GM18868 (cell line): ENCODE measurements at regions not wholly inside any gene's neighbourhood (a gene's known extent, or its start where the extent isn't known, plus 50 kb on each side); places are given as distances from the start of the nearest gene placed in this dataset.
"Not testable (repeated sequence)": the region's sequence is repeated elsewhere in the genome, so short reads cannot be mapped to it uniquely, and the experiment has no call there.

Experiments used
- ATAC-seq: cut with Tn5 transposase; IDR thresholded peaks from one replicate; pipeline ENCODE4 v1.9.1; 2021; ENCODE audit warnings: mild to moderate bottlenecking, moderate library complexity; ENCODE audit not compliant: unreplicated experiment

DNA sequence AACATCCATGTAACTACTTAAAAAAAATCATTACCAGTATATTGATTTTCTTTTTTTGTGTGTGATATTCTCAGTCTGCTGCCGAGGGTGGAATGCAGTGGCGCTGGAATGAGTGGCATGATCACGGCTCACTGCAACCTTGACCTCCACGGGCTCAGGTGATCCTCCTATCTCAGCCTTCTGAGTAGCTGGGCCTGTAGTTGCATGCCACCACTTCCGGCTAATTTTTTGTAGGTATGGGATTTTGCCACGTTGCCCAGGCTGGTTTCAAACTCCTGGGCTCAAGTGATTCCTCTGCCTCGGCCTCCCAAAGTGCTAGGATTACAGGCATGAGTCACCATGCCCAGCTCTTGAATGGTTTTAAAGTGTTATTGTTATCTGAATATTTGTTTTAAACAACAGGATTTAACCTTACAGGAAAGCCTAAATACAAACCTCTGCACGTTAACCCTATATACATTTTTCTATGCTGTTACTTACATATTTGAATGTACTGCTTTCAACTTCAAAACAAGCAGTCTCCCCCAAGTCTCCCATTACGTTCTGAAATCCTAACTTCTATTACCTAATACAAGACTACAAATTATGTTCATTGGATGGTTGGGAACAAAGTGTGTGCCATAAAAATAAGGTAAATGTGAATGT, 61.7 kb downstream of the KPNA2 start:
- no peak for ATAC-seq

- ATAC-seq: not testable (repeated sequence)
Observed at GRCh38 chr17:68099341-68099753, 63.8 kb downstream of the KPNA2 start.

- no peak for ATAC-seq
Observed at GRCh38 chr17:68100000-68100641, 64.6 kb downstream of the KPNA2 start.

GRCh38 chr17:68101075-68101986, 65.8 kb downstream of the KPNA2 start:
- ATAC-seq: peak; percentile 75

- no peak for ATAC-seq
Observed at GRCh38 chr17:68101987-68102314, 66.4 kb downstream of the KPNA2 start.

DNA sequence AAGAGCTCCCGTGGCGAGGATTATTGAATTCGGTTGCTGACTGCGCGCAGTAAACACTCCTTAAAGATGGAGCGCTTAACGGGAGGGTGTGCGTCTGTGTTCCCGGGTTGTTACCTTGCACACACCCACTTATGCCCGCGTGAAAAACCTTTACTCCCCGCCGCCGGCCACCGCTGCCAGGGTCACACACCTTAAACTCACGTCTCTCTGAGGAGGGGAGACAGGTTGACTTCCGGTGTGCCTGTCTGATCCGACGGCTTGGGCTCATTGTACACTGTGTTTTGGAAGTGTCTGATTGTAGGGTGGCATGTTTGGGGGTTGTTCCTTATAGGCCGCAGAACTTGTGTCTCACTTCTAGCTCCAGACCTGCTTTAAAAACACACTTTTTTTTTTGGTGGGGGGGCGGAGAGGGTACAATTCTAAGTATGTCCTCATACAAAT, 66.8 kb downstream of the KPNA2 start:
- peak; percentile 15 for ATAC-seq

DNA sequence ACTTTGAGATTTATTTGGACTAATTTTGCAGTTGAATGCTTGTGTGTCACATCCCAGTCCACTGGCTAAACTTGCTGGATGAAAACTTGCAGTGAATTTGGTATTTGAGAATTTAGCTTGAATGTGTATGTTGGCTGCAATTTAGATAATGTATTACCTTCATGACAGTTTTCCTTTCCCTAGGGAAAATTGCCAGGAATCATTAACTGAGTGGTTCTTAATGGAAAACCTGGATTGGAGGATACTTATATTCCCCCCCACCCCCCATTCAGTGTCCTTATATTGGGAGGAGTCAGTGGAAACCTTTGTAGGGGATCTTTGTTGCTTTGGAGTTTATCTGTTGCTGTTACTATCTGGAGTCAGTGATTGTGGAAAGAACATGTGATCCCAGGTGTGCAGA, 67.6 kb downstream of the KPNA2 start:
- no peak for ATAC-seq

DNA sequence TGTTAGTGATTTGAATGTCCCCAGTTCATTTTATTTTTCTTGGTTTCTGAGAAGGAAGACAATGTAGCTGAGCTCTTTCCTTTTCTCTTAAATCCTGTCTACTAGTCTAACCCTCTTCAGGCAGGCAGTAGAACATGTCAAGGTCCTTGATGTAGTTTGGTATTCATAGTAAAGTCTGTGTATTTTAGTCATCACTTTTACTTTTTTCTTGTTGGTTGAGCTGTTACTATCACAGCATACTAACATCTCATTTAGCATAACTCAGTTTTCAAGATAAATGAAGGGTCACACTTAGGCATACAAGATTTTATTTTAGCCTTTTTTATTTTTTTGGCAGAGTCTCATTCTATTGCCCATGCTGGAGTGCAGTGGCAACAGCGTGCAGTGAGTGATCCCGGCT, 70.5 kb downstream of the KPNA2 start:
- no peak for ATAC-seq

- ATAC-seq: no peak
Observed at GRCh38 chr17:68107373-68107772, 71.8 kb downstream of the KPNA2 start.

GRCh38 chr17:68108313-68109000, 72.9 kb downstream of the KPNA2 start:
- ATAC-seq: no peak

GRCh38 chr17:68109404-68109803, 73.9 kb downstream of the KPNA2 start:
- not testable (repeated sequence) for ATAC-seq

- not testable (repeated sequence) for ATAC-seq
Observed at GRCh38 chr17:68116211-68116610, 80.7 kb downstream of the KPNA2 start.

GRCh38 chr17:68122587-68122986, 87.1 kb downstream of the KPNA2 start:
- ATAC-seq: no peak

DNA sequence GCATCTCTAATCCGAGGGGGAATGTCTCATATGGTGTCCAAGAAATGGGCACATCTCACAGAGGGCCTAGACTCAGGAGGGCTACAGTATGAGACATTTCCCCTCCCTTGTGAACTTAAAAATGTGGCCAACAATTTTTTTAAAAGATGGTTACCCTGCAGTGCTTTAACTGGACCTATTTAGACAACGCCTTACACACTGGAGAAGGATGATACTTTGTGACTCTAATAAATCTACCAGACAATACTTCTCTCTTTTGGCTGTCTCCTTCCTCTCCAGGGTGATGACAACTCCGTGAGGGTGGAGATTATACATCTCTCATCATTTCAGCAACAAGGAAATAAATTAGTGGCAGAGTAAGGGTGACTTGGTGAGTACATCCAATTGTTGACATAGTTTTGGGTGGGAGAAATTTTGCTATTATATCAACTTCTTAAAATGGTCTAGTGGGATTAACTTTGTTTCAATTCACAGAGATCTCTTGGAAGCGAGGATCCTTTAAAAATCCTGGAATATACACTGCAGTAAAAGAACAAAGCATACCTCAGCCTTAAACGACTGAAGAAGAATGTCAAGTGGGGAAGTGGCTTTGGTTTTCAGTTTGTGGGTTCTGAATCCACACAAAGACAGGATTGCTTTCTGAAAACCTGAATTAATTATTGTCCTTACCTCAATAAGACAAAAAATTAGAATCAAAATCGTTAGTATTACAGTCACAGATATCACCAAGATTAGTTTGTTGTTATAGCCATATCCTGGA, 89.8 kb downstream of the KPNA2 start:
- no peak for ATAC-seq

DNA sequence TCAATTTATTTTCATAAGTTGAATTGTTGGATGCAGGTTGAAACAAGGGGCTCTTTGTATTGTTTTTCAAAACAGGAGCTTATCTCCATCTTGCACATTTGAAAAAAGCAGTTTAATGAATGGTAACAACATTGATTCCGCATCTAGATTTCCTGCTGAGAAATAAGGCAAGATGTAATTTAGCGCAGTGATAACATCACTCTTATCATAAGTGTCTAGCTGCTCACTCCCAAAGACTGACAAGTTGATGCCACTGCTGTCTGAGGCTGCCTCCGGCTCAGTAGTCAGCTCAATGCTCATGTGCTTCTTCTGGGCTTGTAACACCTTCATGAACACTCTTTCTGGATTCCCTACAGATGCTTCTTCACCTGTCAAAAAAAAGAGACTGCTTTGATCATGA, 92.4 kb downstream of the KPNA2 start:
- ATAC-seq: no peak

GRCh38 chr17:68131456-68131855, 95.9 kb downstream of the KPNA2 start:
- ATAC-seq: no peak

- ATAC-seq: no peak
Observed at GRCh38 chr17:68133346-68134045, 98.0 kb downstream of the KPNA2 start.

GRCh38 chr17:68134046-68134637, 98.6 kb downstream of the KPNA2 start:
- no peak for ATAC-seq

- ATAC-seq: no peak
Observed at GRCh38 chr17:68134731-68135130, 99.2 kb downstream of the KPNA2 start.
